K562 (cell line): ENCODE measurements at regions not wholly inside any gene's neighbourhood (a gene's known extent, or its start where the extent isn't known, plus 50 kb on each side); places are given as distances from the start of the nearest gene placed in this dataset.

Source experiments
- ATAC-seq: fragments of 200-7000 bp; cut with Tn5 transposase; 3 replicates; pipeline ENCODE4 v1.9.1; 2020; ENCODE audit warnings: moderate library complexity
- BruUV-seq: library from RNA; stranded (reverse); fragments of 400-500 nt; replicated peaks from 2 replicates; lab custom pipeline; 2021; lab: Mats Ljungman, UMichigan
- CTCF ChIA-PET: fragments of 300-600 bp; formaldehyde crosslinking; extraction: SDS; loops from one replicate; lab custom pipeline; 2021; ENCODE audit warnings: low intra/inter-chr PET ratio; lab: Yijun Ruan, JAX
- POLR2A ChIA-PET: fragments of 300-600, 350-650 bp; sonication (Branson Sonifier 250); formaldehyde crosslinking; extraction: SDS; loops from one replicate; lab custom pipeline; 2021; ENCODE audit warnings: antibody characterized with exemption, inconsistent platforms; lab: Yijun Ruan, JAX
- DNase-seq, 4 experiments: peaks; one replicate each; pipeline versions ENCODE4 v3.0.0 to v3.0.0-alpha.2; 2011 to 2018; ENCODE audit warnings: low spot score in 3 of 4, mixed read lengths in 3 of 4; ENCODE audit errors: extremely low read depth in 1 of 4
- FAIRE-seq: peaks from 2 replicates; lab custom pipeline; 2011; peaks lifted over from hg19 to GRCh38; lab: Jason Lieb, UNC
- H2AFZ ChIP-seq: 2 replicates; pipeline ENCODE4 v1.6.0; 2011; ENCODE audit warnings: low read depth, low read length, control low read depth, inconsistent platforms
- H3K27ac ChIP-seq: fragments of 200-600 bp; 3 replicates; pipeline ENCODE4 v1.8.0; 2011; ENCODE audit warnings: low read depth, mild to moderate bottlenecking, control low read depth, inconsistent platforms, low read length, moderate library complexity, mixed read lengths; ENCODE audit errors: extremely low read depth
- H3K27me3 ChIP-seq, 2 experiments: fragments of 300-600 bp in 1 of 2; 2 replicates in 1 of 2; 3 replicates in 1 of 2; pipeline versions ENCODE4 v1.6.0 to v1.8.0; 2011; ENCODE audit warnings: inconsistent platforms in 2 of 2, low read length in 2 of 2, mild to moderate bottlenecking in 1 of 2, mixed read lengths in 1 of 2, moderate library complexity in 1 of 2; ENCODE audit not compliant: control insufficient read depth in 2 of 2, insufficient read depth in 2 of 2
- H3K36me3 ChIP-seq: fragments of 300-600 bp; 3 replicates; pipeline ENCODE4 v1.8.0; 2011; ENCODE audit warnings: mild to moderate bottlenecking, low read length, inconsistent platforms; ENCODE audit not compliant: control insufficient read depth, insufficient read depth
- H3K4me1 ChIP-seq, 2 experiments: fragments of 200-600 bp in 1 of 2; replicated peaks in 1 of 2; 2 replicates in 1 of 2; 3 replicates in 1 of 2; pipeline versions ENCODE4 v1.5.1 to v1.8.0; 2011; ENCODE audit warnings: inconsistent platforms in 2 of 2, low read length in 2 of 2, mild to moderate bottlenecking in 1 of 2, mixed read lengths in 1 of 2, moderate library complexity in 1 of 2; ENCODE audit not compliant: control insufficient read depth in 2 of 2, insufficient read depth in 2 of 2
- H3K4me2 ChIP-seq: 2 replicates; pipeline ENCODE4 v1.6.1; 2011; ENCODE audit warnings: low read length, control low read depth, inconsistent platforms, mixed read lengths; ENCODE audit not compliant: insufficient read depth
- H3K4me3 ChIP-seq: fragments of 200-600 bp; sonication (generic), shearing (Covaris generic); 2 replicates; pipeline ENCODE4 v1.5.1; 2016; ENCODE audit warnings: control low read depth, inconsistent platforms
- H3K79me2 ChIP-seq: fragments of 200-600 bp; 3 replicates; pipeline ENCODE4 v1.8.0; 2011; ENCODE audit warnings: low read length, inconsistent platforms; ENCODE audit not compliant: control insufficient read depth, insufficient read depth
- H3K9ac ChIP-seq, 2 experiments: 2 replicates each; pipeline versions ENCODE4 v1.6.0 to v1.6.1; 2011; ENCODE audit warnings: low read depth in 2 of 2, low read length in 2 of 2, control low read depth in 1 of 2, inconsistent platforms in 1 of 2, mild to moderate bottlenecking in 1 of 2, mixed read lengths in 1 of 2; ENCODE audit not compliant: insufficient read depth in 1 of 2
- H3K9me1 ChIP-seq: one replicate; pipeline ENCODE4 v1.6.0; 2011; ENCODE audit warnings: inconsistent platforms, mild to moderate bottlenecking, low read length, moderate library complexity; ENCODE audit not compliant: control insufficient read depth, insufficient read depth
- H3K9me3 ChIP-seq: replicated peaks from 2 replicates; pipeline ENCODE4 v1.5.1; 2011; ENCODE audit warnings: low read depth, low read length, inconsistent platforms; ENCODE audit not compliant: control insufficient read depth, insufficient read depth
- H4K20me1 ChIP-seq: replicated peaks from 2 replicates; pipeline ENCODE4 v1.6.1; 2011; ENCODE audit warnings: low read length, inconsistent platforms, mixed read lengths; ENCODE audit not compliant: control insufficient read depth, insufficient read depth
- CBFA2T3 ChIP-seq: fragments of 450-650 bp; IDR thresholded peaks from 2 replicates; pipeline ENCODE4 v1.6.1; 2017
- DPF2 ChIP-seq: fragments of 450-650 bp; IDR thresholded peaks from 2 replicates; pipeline ENCODE4 v1.6.1; 2016
- HMGN3 ChIP-seq: IDR thresholded peaks from 2 replicates; pipeline ENCODE4 v1.6.1; 2011; ENCODE audit warnings: borderline replicate concordance, low read depth, mild to moderate bottlenecking, mixed read lengths, low read length; ENCODE audit not compliant: insufficient read length; ENCODE audit errors: extremely low read depth
- JUND ChIP-seq, 2 experiments: IDR thresholded peaks; 2 replicates in 1 of 2; 3 replicates in 1 of 2; pipeline ENCODE4 v1.6.1; 2011; ENCODE audit warnings: borderline replicate concordance in 2 of 2, low read depth in 2 of 2, low read length in 2 of 2, improper control_type of control experiment in 1 of 2, missing biosample characterization in 1 of 2, missing genetic modification characterization in 1 of 2, missing genetic modification reagents in 1 of 2
- PHF20 ChIP-seq: fragments of 450-650 bp; IDR thresholded peaks from 2 replicates; pipeline ENCODE4 v1.6.1; 2018; ENCODE audit not compliant: partially characterized antibody
- RB1 ChIP-seq: fragments of 450-650 bp; IDR thresholded peaks from 2 replicates; pipeline ENCODE4 v1.6.1; 2017; ENCODE audit warnings: low read depth, mild to moderate bottlenecking
- RCOR1 ChIP-seq, 2 experiments: IDR thresholded peaks; 2 replicates each; pipeline ENCODE4 v1.6.1; 2012; ENCODE audit warnings: low read depth in 2 of 2, low read length in 2 of 2, borderline replicate concordance in 1 of 2, improper control_type of control experiment in 1 of 2
- TAL1 ChIP-seq: fragments of 450-650 bp; IDR thresholded peaks from 2 replicates; pipeline ENCODE4 v1.6.1; 2016; ENCODE audit warnings: mild to moderate bottlenecking
- TCF3 ChIP-seq: sonication (generic); formaldehyde crosslinking; IDR thresholded peaks from 2 replicates; pipeline ENCODE4 v1.4.0; 2020; ENCODE audit warnings: mild to moderate bottlenecking, missing genetic modification reagents
- U2AF1 ChIP-seq: fragments of 200-400 bp; formaldehyde crosslinking; optimal IDR thresholded peaks from 2 replicates; pipeline ENCODE3; 2017; ENCODE audit warnings: mild to moderate bottlenecking, low read depth, low read length, moderate library complexity
- ZNF165 ChIP-seq: fragments of 250-450 bp; sonication (Bioruptor Pico); IDR thresholded peaks from 2 replicates; pipeline ENCODE4 v1.4.0; 2020; ENCODE audit warnings: borderline replicate concordance
- ZNF23 ChIP-seq: fragments of 250-450 bp; sonication (Bioruptor Pico); IDR thresholded peaks from 2 replicates; pipeline ENCODE4 v1.4.0; 2020; ENCODE audit warnings: mild to moderate bottlenecking
- ZNF699 ChIP-seq: fragments of 250-450 bp; sonication (Bioruptor Pico); IDR thresholded peaks from 2 replicates; pipeline ENCODE4 v1.8.0; 2021; ENCODE audit warnings: mild to moderate bottlenecking, moderate library complexity; ENCODE audit not compliant: insufficient replicate concordance
- WGBS: fragments of 100-300 bp; shearing (Covaris generic); methylation state at CpG from one replicate; pipeline ENCODE4 v1.1.6; 2016; ENCODE audit warnings: low coverage, mixed read lengths; ENCODE audit not compliant: insufficient coverage; ENCODE audit errors: missing lambda C conversion rate; 5-methylcytosine and 5-hydroxymethylcytosine counted together
- in situ Hi-C: fragments of 300-500 bp; cut with MboI; formaldehyde crosslinking; loops from 4 replicates; pipeline ENCODE4 v1.15.0; 2018; ENCODE audit warnings: inconsistent platforms, mixed read lengths
- intact Hi-C: fragments of 100-400 bp; cut with micrococcal nuclease; formaldehyde crosslinking; loops from 2 replicates; pipeline ENCODE4 v1.14.2; 2022
- TF ChIP-seq, protein P1 (sequence below): sonication (generic); formaldehyde crosslinking; IDR thresholded peaks from 2 replicates; pipeline ENCODE4 v1.8.1; 2023; ENCODE audit warnings: mild to moderate bottlenecking, missing genetic modification reagents

DNA sequence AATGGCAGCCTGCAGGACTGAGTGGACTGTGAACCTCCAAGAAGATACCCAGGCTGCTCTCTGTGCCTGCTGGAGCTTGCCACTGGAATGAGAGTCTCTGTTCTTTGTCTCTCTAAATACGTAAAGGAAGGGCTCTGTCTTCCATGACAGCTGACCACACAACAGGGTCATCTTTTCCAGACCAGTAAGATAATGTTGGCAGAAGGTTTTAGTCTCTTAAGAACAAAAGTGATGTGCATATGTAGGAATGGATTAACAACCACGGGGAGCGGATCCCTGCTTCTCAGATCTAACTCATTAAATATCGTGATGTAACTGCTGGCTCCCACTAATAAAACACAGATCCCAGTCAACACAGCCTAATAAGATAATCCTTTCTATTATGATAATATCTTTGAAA, 67.5 kb downstream of the MAP10 start:
- Histone ChIP-seq H3K9ac (no peak overlapping the region), H3K4me1 (peaks cover 0 to 6% of the 10 kb centered on the region in 2 experiments; a peak in 1 of 5 replicates), H3K79me2 (no peaks in the 10 kb centered on the region), H3K36me3 (no peaks in the 10 kb centered on the region), H4K20me1 (peaks cover 4% of the 10 kb centered on the region; the same call in 1 of the 2 replicates), H3K27ac (no peak overlapping the region), H3K4me3 (no peak overlapping the region), H3K4me2 (no peak overlapping the region), H2AFZ (no peak overlapping the region), H3K9me3 (no peaks in the 10 kb centered on the region), H3K27me3 (peaks cover 5 to 16% of the 10 kb centered on the region in 2 experiments; a peak in 3 of 5 replicates), H3K9me1 (no peaks in the 10 kb centered on the region)
- CTCF ChIA-PET, result no interaction called here
- FAIRE-seq, result no peak
- 0% methylated on average over 4 of the region's 4 CpGs for WGBS
- POLR2A ChIA-PET, result interaction anchor here (0.8 kb wide), 1 partner anchor 10 kb away, joined by 3 read pairs; no protein-coding TSS in a partner anchor
- no peak for ATAC-seq
- no TSS peak for BruUV-seq
- in situ Hi-C loops, result no loop called here
- TF ChIP-seq, protein P1, sequence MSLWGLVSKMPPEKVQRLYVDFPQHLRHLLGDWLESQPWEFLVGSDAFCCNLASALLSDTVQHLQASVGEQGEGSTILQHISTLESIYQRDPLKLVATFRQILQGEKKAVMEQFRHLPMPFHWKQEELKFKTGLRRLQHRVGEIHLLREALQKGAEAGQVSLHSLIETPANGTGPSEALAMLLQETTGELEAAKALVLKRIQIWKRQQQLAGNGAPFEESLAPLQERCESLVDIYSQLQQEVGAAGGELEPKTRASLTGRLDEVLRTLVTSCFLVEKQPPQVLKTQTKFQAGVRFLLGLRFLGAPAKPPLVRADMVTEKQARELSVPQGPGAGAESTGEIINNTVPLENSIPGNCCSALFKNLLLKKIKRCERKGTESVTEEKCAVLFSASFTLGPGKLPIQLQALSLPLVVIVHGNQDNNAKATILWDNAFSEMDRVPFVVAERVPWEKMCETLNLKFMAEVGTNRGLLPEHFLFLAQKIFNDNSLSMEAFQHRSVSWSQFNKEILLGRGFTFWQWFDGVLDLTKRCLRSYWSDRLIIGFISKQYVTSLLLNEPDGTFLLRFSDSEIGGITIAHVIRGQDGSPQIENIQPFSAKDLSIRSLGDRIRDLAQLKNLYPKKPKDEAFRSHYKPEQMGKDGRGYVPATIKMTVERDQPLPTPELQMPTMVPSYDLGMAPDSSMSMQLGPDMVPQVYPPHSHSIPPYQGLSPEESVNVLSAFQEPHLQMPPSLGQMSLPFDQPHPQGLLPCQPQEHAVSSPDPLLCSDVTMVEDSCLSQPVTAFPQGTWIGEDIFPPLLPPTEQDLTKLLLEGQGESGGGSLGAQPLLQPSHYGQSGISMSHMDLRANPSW (CRISPR knock-in tag), result no peak
- DNase-seq, result no peak
- intact Hi-C loops, result no loop called here

DNA sequence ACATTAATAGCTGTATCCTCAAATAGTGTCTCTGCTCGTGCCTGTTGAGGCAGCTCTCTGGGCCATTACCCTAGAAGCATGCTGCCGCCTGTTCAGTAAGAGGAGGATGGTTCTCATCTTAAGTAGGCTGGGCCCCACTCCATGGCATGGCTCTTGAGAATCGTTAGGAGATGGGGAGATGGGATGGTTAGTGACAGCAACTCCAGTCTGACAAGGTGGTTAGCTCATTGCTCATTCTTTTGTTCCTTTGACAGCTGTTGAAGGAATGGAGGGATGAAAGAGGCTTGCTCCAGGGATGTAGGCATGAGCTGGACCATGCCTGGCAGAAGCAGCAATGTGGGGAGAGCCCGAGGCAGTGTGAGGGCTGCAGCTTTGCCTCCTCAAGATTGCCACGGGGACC, 68.2 kb downstream of the MAP10 start:
- ATAC-seq, result no peak
- FAIRE-seq, result no peak
- no peaks in the 10 kb centered on the region for H3K36me3 ChIP-seq
- WGBS, result 0% methylated on average over 5 of the region's 5 CpGs
- intact Hi-C loops, result no loop called here
- H3K9me3 ChIP-seq, result no peaks in the 10 kb centered on the region
- no peak overlapping the region for H3K4me3 ChIP-seq
- H3K79me2 ChIP-seq, result no peaks in the 10 kb centered on the region
- no peak overlapping the region for H3K9ac ChIP-seq
- BruUV-seq, result no TSS peak
- no peaks in the 10 kb centered on the region for H3K9me1 ChIP-seq
- no peak overlapping the region for H2AFZ ChIP-seq
- in situ Hi-C loops, result no loop called here
- ChIA-PET CTCF (no interaction called here), POLR2A (interaction anchor here (1.0 kb wide), 1 partner anchor 9 kb away, joined by 3 read pairs; no protein-coding TSS in a partner anchor)
- H3K4me1 ChIP-seq, result peaks cover 0 to 6% of the 10 kb centered on the region in 2 experiments; a peak in 1 of 5 replicates
- peaks cover 4% of the 10 kb centered on the region; the same call in 1 of the 2 replicates for H4K20me1 ChIP-seq
- no peak overlapping the region for H3K4me2 ChIP-seq
- no peak for DNase-seq
- H3K27ac ChIP-seq, result no peak overlapping the region
- peaks cover 5 to 16% of the 10 kb centered on the region in 2 experiments; a peak in 3 of 5 replicates for H3K27me3 ChIP-seq
- no peak for TF ChIP-seq ZNF699 (CRISPR knock-in tag)
- TF ChIP-seq CBFA2T3, result no peak
- no peak for TF ChIP-seq DPF2
- no peak for TF ChIP-seq RB1
- no peak for TF ChIP-seq TCF3 (CRISPR knock-in tag)
- no peak for TF ChIP-seq PHF20
- TF ChIP-seq JUND (IDR thresholded peaks at IDR 0.05; ENCODE audit: borderline replicate concordance, low read depth, low read length), result no peak
- no peak for TF ChIP-seq JUND (tag; IDR thresholded peaks at IDR 0.05; ENCODE audit: borderline replicate concordance, low read depth, low read length)
- no peak for TF ChIP-seq U2AF1
- no peak for TF ChIP-seq ZNF23 (CRISPR knock-in tag)
- no peak for TF ChIP-seq HMGN3
- no peak for TF ChIP-seq RCOR1 (IDR thresholded peaks at IDR 0.05; ENCODE audit: borderline replicate concordance in 1 of 2, low read depth in 2 of 2, low read length in 2 of 2)
- TF ChIP-seq ZNF165 (CRISPR knock-in tag), result no peak
- no peak for TF ChIP-seq TAL1
